NCI-H526 treated with DMSO at 0.1 percent for 48 hours (cell line): ENCODE measurements at regions not wholly inside any gene's neighbourhood (a gene's known extent, or its start where the extent isn't known, plus 50 kb on each side); places are given as distances from the start of the nearest gene placed in this dataset.

Source experiments
- DNase-seq: peaks from one replicate; lab custom pipeline; 2025; lab: John Stamatoyannopoulos, UW

GRCh38 chr6:92050216-92050615 is 1369.1 kb downstream of the EPHA7 start:
- DNase-seq: no peak

- no peak for DNase-seq
These were observed 1371.5 kb downstream of the EPHA7 start for GRCh38 chr6:92047860-92048259.

- DNase-seq: no peak
These were observed 1372.1 kb downstream of the EPHA7 start for GRCh38 chr6:92047152-92047850.

- DNase-seq: no peak
These were observed 1375.0 kb downstream of the EPHA7 start for GRCh38 chr6:92044312-92044711.

GRCh38 chr6:92043777-92044176 is 1375.6 kb downstream of the EPHA7 start:
- DNase-seq: no peak

- DNase-seq: no peak
These were observed 1392.5 kb downstream of the EPHA7 start for GRCh38 chr6:92026878-92027277.

GRCh38 chr6:92024881-92025280 is 1394.5 kb downstream of the EPHA7 start:
- no peak for DNase-seq

GRCh38 chr6:92024110-92024509 is 1395.2 kb downstream of the EPHA7 start:
- no peak for DNase-seq

GRCh38 chr6:92023410-92023966 is 1395.9 kb downstream of the EPHA7 start:
- no peak for DNase-seq

- DNase-seq: no peak
These were observed 1407.6 kb downstream of the EPHA7 start for GRCh38 chr6:92011681-92012245.

GRCh38 chr6:92008757-92009502 is 1410.4 kb downstream of the EPHA7 start:
- DNase-seq: no peak

GRCh38 chr6:92000112-92000511 is 1413.2 kb upstream of the MAP3K7 start:
- no peak for DNase-seq

GRCh38 chr6:91994787-91995186 is 1407.9 kb upstream of the MAP3K7 start:
- DNase-seq: no peak

GRCh38 chr6:91982559-91982958 is 1395.7 kb upstream of the MAP3K7 start:
- no peak for DNase-seq

- no peak for DNase-seq
These were observed 1389.9 kb upstream of the MAP3K7 start for GRCh38 chr6:91976797-91977196.

GRCh38 chr6:91970700-91971099 is 1383.8 kb upstream of the MAP3K7 start:
- no peak for DNase-seq

- DNase-seq: no peak
These were observed 1379.0 kb upstream of the MAP3K7 start for GRCh38 chr6:91965872-91966271.

GRCh38 chr6:91961671-91962070 is 1374.8 kb upstream of the MAP3K7 start:
- DNase-seq: no peak

- DNase-seq: no peak
These were observed 1374.4 kb upstream of the MAP3K7 start for GRCh38 chr6:91961236-91961635.

- DNase-seq: no peak
These were observed 1355.0 kb upstream of the MAP3K7 start for GRCh38 chr6:91941838-91942237.

GRCh38 chr6:91940801-91941200 is 1353.9 kb upstream of the MAP3K7 start:
- no peak for DNase-seq

GRCh38 chr6:91926827-91927226 is 1340.0 kb upstream of the MAP3K7 start:
- DNase-seq: no peak

GRCh38 chr6:91926361-91926760 is 1339.5 kb upstream of the MAP3K7 start:
- no peak for DNase-seq
